Epithelial cell of prostate (primary cell): ENCODE measurements at regions not wholly inside any gene's neighbourhood (a gene's known extent, or its start where the extent isn't known, plus 50 kb on each side); places are given as distances from the start of the nearest gene placed in this dataset.
"Not testable (repeated sequence)": the region's sequence is repeated elsewhere in the genome, so short reads cannot be mapped to it uniquely, and the experiment has no call there.

Experiments
- DNase-seq: peaks from one replicate; pipeline ENCODE4 v3.0.0-alpha.2; 2011; ENCODE audit warnings: low read depth, low spot score
- H3K27ac ChIP-seq: fragments of 450-650 bp; 2 replicates; pipeline ENCODE4 v1.5.1; 2017; ENCODE audit warnings: mild to moderate bottlenecking

- no peak overlapping the region for H3K27ac ChIP-seq
- DNase-seq: no peak
Observed at GRCh38 chr14:89743828-89744227, 210.7 kb downstream of the EFCAB11 start.

GRCh38 chr14:89740241-89740640, 214.3 kb downstream of the EFCAB11 start:
- no peak for DNase-seq
- no peak overlapping the region for H3K27ac ChIP-seq

DNA sequence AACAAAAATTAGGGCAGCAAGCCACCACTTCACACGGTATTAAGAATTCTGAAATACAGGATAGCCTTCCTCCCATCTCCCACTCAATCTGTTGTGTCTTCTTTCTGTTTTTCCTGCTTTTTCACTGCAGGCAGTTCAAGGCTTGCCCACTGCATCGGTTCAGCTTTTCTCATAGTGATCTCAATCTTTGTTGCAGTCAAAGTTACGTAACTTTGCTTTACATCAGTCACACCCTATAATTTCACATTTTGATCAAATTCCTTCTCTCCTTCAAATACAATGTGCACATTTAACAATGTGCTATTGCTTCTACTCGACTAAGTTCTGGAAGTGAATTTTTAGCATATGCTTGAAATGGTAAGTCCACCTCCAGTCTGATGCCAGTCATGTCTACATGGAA, 217.6 kb downstream of the EFCAB11 start:
- no peak overlapping the region for H3K27ac ChIP-seq
- no peak for DNase-seq

GRCh38 chr14:89731396-89731933, 223.1 kb downstream of the EFCAB11 start:
- no peak overlapping the region for H3K27ac ChIP-seq
- DNase-seq: no peak

DNA sequence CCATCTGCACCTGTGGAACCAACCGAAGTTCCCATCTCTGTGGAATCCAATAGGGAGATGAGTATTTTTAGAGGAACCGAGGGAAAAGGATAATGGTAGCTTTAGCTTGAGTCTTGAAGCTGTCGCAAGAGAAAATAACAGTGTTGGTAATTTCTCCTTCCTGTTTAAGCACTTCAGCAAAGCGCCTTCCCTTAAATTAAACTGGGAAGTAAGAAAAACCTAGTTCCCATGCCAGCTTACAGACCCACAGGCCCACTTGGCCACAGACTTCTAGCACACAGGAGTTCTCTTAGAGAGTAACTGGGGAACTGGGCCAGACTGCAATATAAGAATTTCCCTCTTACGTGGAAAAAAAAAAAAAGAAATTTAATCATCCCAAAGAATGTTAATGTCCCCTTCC, 223.8 kb downstream of the EFCAB11 start:
- H3K27ac ChIP-seq: no peak overlapping the region
- no peak for DNase-seq

DNA sequence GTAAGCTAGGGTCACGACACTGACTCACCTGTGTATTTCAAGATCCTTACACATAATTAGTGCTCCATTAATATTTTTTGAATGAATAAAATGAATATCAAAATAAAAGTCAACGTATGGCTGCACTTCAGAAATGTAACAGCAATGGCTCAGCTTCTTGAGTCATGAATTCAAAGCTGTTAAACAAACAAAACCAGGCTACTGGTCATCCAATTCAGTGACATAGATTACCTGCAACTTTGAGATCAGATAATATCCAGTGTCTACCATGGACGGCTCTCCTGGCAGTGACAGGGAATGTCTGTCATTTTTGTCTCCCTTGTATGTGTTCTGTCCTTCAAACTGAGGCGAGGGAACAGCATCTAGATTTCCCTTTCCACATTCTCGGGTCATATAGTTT, 225.6 kb downstream of the EFCAB11 start:
- no peak for DNase-seq
- H3K27ac ChIP-seq: no peak overlapping the region

GRCh38 chr14:89726226-89726625, 228.3 kb downstream of the EFCAB11 start:
- DNase-seq, H3K27ac ChIP-seq: not testable (repeated sequence)

DNA sequence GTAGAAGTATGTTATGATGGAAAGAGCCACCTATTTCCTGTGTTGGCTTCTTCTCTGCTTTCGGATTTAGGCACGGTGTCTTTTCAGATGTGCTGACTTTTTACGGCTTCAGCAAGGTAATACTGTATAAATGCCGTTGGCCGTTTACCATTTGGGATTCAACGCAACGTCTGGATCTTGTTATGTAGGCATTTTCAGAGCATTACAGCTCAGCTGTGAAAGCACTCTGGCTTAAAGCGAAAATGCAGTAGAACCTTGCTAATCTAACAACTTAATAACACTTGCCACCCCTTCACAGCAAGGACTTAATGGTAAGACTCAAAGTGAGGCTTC, 229.9 kb downstream of the EFCAB11 start:
- DNase-seq: no peak
- H3K27ac ChIP-seq: no peak overlapping the region

- H3K27ac ChIP-seq: no peak overlapping the region
- DNase-seq: no peak
Observed at GRCh38 chr14:89723930-89724627, 230.5 kb downstream of the EFCAB11 start.

GRCh38 chr14:89721956-89722355, 232.6 kb downstream of the EFCAB11 start:
- no peak overlapping the region for H3K27ac ChIP-seq
- DNase-seq: no peak

DNA sequence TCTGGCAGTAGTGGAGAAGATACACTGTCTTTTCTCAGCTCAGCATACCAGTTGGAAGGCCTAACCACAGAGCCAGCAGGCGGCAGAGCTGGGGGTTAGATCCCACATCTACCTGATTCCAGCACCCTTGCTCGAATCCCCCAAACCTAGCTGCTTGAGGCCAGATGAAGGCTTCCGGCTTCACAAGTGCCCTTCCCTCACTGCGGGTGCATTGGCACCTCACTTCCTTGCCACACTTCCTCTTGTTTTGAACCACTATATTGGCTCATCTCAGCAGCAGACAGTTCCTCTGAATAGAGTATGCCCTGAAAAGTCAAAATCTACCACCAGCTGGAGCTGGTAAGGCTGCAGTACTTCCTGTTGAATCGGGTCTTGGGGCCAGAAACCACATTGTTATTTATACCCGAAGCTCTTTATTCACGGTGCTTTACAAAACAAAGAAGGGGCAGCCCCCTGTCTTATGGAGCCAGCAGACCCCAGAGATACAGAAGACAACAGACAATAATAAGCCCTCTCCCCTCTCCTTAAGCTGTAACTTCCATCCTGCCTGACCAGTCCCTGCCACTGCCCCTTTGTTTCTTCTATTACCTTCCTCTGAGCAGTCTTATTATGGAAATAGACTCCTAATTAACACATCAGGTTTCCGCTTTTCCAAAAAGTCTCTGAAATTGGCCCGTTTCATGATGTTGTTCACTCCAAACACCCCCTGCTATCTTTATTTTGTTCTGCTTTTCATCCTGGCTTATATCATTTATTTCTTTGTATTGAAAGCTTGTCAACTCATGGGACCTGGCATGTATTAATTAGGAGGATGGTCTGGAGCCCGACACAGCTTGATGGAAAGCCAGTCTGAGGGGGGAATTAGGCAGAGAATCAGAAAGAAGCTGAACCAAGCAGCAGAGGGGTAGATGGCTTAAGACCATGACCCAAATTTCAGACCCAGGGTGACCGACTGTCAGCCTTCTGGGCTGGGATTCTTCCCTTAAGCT, 233.5 kb downstream of the EFCAB11 start:
- DNase-seq: no peak
- H3K27ac ChIP-seq: no peak overlapping the region

GRCh38 chr14:89720076-89720687, 234.3 kb downstream of the EFCAB11 start:
- H3K27ac ChIP-seq: no peak overlapping the region
- no peak for DNase-seq

GRCh38 chr14:89719366-89720075, 235.0 kb downstream of the EFCAB11 start:
- DNase-seq: no peak
- H3K27ac ChIP-seq: no peak overlapping the region

GRCh38 chr14:89708982-89709625, 245.4 kb downstream of the EFCAB11 start:
- no peak for DNase-seq
- no peak overlapping the region for H3K27ac ChIP-seq

DNA sequence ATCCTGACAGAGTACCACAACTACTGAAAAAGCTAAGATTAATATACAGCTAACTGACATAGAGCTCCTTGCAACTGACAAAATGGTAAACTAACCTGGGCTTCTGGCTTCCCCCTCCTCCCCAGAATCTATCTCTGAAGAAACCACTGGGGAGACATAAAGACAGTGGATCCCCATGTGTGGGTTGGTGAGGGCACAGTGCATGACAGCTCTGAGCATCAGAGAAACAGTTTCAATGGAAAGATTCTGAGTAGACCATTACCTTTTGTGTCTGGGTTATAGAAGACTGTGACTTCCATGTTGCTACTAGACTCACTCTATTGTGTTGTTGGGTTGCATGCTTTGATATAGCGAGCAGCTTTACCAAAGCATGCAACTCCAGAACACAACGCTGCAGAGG, 247.4 kb downstream of the EFCAB11 start:
- H3K27ac ChIP-seq: no peak overlapping the region

GRCh38 chr14:89702876-89703200, 251.7 kb downstream of the EFCAB11 start:
- no peak for DNase-seq
- no peak overlapping the region for H3K27ac ChIP-seq

More for the DNA sequence above, 247.4 kb downstream of the EFCAB11 start:
- DNase-seq: no peak

- no peak for DNase-seq
- no peak overlapping the region for H3K27ac ChIP-seq
Observed at GRCh38 chr14:89702073-89702875, 252.3 kb downstream of the EFCAB11 start.

DNA sequence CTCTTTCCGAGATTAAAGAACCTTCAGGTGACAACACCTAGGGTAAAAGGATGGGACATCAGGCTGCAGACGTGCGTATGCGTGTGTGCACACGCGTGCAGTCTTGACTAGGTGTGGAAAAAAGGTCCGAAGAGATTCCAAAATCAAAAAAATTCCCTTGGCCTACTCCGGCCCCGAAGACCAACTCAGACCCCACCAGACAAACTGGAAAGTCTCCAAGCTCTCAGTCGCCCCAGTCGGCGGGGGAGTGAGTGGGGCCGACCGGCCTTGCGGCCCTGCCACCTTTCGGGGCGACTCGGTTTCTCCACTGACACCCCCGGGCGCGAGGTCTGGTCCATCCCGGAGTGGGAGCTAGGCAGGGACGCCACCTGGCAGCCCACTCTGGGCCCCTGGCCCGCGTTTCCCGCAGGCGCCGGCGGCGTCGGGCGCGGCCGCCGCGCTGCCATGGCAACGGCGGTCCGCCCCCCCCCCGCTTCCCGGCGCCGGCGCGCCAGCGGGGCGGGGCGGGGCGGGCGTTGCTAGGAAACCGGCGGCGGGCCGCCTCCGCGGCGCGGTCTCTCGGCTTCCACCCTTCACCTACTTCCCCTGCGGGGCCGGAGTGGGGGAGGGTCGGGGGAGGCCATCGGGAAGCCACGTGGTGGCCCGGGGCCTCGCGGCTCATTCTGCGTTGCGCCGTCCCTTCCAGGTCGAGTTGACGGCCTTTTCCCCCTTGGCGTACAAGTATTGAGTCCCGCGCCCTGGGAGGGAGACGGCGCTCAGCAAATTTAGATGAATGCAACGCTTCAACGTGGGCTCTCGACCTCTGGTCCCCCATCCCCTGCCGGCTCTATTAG, 253.1 kb downstream of the EFCAB11 start:
- H3K27ac ChIP-seq: no peak overlapping the region
- no peak for DNase-seq
